Activated naive CD4-positive, alpha-beta T cell treated with anti-CD3 and anti-CD28 coated beads, Interleukin-2, amount 50 U/mL, for 24 hours (primary cell): ENCODE measurements at regions not wholly inside any gene's neighbourhood (a gene's known extent, or its start where the extent isn't known, plus 50 kb on each side); places are given as distances from the start of the nearest gene placed in this dataset.
"Not testable (repeated sequence)": the region's sequence is repeated elsewhere in the genome, so short reads cannot be mapped to it uniquely, and the experiment has no call there.

ENCODE experiments used
- H3K27ac Mint-ChIP-seq: one replicate; pipeline ENCODE4 v1.8.0; 2021; ENCODE audit warnings: mild to moderate bottlenecking, mixed read lengths
- H3K27me3 Mint-ChIP-seq: one replicate; pipeline ENCODE4 v1.8.0; 2021; ENCODE audit warnings: mixed read lengths
- H3K36me3 Mint-ChIP-seq: one replicate; pipeline ENCODE4 v1.8.0; 2021; ENCODE audit warnings: mixed read lengths
- H3K4me1 Mint-ChIP-seq: one replicate; pipeline ENCODE4 v1.8.0; 2021; ENCODE audit warnings: mixed read lengths
- H3K4me3 Mint-ChIP-seq: one replicate; pipeline ENCODE4 v1.8.0; 2021; ENCODE audit warnings: mild to moderate bottlenecking, mixed read lengths
- H3K9me3 Mint-ChIP-seq: one replicate; pipeline ENCODE4 v1.8.0; 2021; ENCODE audit warnings: mixed read lengths

GRCh38 chrX:65451663-65452062 lies 82.9 kb downstream of the LAS1L start:
- no peaks in the 10 kb centered on the region for H3K36me3 Mint-ChIP-seq
- no peak overlapping the region for H3K4me3 Mint-ChIP-seq
- H3K9me3 Mint-ChIP-seq = no peaks in the 10 kb centered on the region
- H3K27me3 Mint-ChIP-seq = no peaks in the 10 kb centered on the region
- peaks cover 3% of the 10 kb centered on the region for H3K4me1 Mint-ChIP-seq
- no peak overlapping the region for H3K27ac Mint-ChIP-seq

DNA sequence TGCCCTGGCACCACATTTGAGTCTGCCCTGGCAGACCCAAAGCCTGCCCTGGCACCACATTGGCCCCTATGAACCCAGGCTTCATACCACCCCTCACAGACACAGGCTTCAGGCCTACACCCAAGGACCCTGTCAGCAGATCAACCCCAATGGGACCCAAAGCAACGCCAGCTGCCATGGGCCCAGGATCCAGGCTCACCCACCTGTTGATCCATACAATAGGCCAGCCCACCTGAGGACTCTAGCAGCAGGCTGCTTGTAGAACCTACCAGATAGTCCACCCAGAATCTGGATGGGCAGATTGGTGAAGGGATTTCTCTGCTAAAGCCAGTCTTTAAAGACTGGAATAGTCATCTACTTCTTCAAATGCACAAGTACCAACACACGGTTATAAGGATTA lies 114.4 kb downstream of the LAS1L start:
- H3K4me1 Mint-ChIP-seq = no peaks in the 10 kb centered on the region
- no peaks in the 10 kb centered on the region for H3K27me3 Mint-ChIP-seq
- no peaks in the 10 kb centered on the region for H3K9me3 Mint-ChIP-seq
- H3K27ac Mint-ChIP-seq = no peak overlapping the region
- H3K36me3 Mint-ChIP-seq = peaks cover 8% of the 10 kb centered on the region
- H3K4me3 Mint-ChIP-seq = no peak overlapping the region

- not testable (repeated sequence) for H3K4me1 Mint-ChIP-seq, H3K4me3 Mint-ChIP-seq, H3K27ac Mint-ChIP-seq
- Mint-ChIP-seq H3K36me3 (peaks cover 11% of the 10 kb centered on the region), H3K27me3 (peaks cover 22% of the 10 kb centered on the region), H3K9me3 (peaks cover 13% of the 10 kb centered on the region)
Measured at GRCh38 chrX:65407662-65408061, 126.9 kb downstream of the LAS1L start.

DNA sequence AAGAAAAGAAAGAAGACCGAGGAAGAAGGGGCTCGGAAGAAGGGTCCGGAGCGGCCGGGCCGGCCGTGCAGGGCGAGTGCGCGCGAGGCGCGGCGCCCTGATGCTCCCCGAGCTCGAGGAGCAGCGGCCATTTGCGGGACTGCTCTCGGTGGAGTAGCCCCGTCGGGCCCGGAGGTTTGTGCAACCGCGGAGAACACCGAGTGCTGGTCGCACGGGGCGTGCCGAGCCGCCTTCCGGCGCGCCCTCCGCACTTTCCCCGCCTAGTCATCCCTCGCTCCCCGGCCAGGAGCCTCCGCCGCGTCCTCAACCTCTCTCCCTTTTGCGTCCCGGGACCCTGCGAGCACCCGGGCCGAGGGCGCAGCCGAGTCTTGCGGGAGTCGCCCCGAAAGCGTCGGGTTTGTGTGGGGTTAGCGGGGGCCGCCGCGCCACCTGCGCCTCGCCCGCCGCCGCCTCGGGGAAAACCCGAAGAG lies 127.4 kb downstream of the LAS1L start:
- peaks cover 8% of the 10 kb centered on the region for H3K4me1 Mint-ChIP-seq
- H3K27me3 Mint-ChIP-seq = peaks cover 25% of the 10 kb centered on the region
- peaks cover 13% of the 10 kb centered on the region for H3K9me3 Mint-ChIP-seq
- peaks cover 11% of the 10 kb centered on the region for H3K36me3 Mint-ChIP-seq
- H3K4me3 Mint-ChIP-seq = peak overlapping the region; percentile 74
- H3K27ac Mint-ChIP-seq = no peak overlapping the region

DNA sequence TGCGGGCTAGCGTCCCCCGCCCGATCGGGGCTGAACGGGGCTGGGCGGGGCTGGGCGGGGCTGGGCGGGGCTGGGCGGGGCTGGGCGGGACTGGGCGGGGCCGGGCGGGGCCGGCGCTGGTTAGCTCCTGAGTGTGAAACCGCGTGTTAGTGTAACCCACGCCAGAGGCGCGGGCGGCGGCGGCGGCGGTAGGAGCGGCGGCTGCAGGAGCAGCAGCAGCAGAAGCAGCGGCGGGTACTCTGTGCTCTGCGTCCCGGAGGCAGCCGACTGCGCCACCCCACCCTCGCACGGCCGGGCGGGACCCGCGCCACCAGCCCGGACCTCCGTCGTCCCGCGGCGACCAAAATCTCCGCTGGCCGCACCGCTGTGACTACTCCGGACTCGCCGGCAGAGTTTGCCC lies 128.1 kb downstream of the LAS1L start:
- H3K4me1 Mint-ChIP-seq = peaks cover 8% of the 10 kb centered on the region
- peaks cover 11% of the 10 kb centered on the region for H3K36me3 Mint-ChIP-seq
- H3K27me3 Mint-ChIP-seq = peaks cover 25% of the 10 kb centered on the region
- peak overlapping the region; percentile 74 for H3K4me3 Mint-ChIP-seq
- H3K9me3 Mint-ChIP-seq = peaks cover 13% of the 10 kb centered on the region
- H3K27ac Mint-ChIP-seq = no peak overlapping the region

DNA sequence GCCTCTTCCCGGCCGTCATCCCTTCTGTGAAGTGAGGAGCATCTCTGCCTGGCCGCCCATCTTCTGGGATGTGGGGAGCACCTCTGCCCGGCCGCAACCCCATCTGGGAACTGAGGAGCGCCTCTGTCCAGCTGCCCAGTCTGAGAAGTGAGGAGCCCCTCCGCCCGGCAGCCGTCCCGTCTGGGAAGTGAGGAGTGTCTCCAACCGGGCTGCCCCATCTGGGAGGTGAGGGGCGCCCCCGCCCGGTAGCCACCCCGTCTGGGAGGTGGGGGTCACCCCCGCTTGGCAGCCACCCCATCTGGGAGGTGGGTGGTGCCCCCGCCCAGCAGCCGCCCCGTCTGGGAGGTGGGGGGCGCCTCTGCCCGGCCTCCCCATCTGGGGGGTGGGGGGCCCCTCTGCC lies 142.3 kb downstream of the LAS1L start:
- Mint-ChIP-seq H3K36me3 (peaks cover 18% of the 10 kb centered on the region), H3K4me1 (no peaks in the 10 kb centered on the region), H3K9me3 (peaks cover 6% of the 10 kb centered on the region), H3K27me3 (peaks cover 1% of the 10 kb centered on the region), H3K4me3 (no peak overlapping the region), H3K27ac (no peak overlapping the region)

GRCh38 chrX:65389120-65389519 lies 145.5 kb downstream of the LAS1L start:
- not testable (repeated sequence) for H3K27ac Mint-ChIP-seq, H3K4me1 Mint-ChIP-seq, H3K9me3 Mint-ChIP-seq, H3K4me3 Mint-ChIP-seq, H3K27me3 Mint-ChIP-seq
- H3K36me3 Mint-ChIP-seq = peaks cover 17% of the 10 kb centered on the region
